ENCODE measurements at regions not wholly inside any gene's neighbourhood (a gene's known extent, or its start where the extent isn't known, plus 50 kb on each side); places are given as distances from the start of the nearest gene placed in this dataset.
"Not testable (repeated sequence)": the region's sequence is repeated elsewhere in the genome, so short reads cannot be mapped to it uniquely, and the experiment has no call there.

DNA sequence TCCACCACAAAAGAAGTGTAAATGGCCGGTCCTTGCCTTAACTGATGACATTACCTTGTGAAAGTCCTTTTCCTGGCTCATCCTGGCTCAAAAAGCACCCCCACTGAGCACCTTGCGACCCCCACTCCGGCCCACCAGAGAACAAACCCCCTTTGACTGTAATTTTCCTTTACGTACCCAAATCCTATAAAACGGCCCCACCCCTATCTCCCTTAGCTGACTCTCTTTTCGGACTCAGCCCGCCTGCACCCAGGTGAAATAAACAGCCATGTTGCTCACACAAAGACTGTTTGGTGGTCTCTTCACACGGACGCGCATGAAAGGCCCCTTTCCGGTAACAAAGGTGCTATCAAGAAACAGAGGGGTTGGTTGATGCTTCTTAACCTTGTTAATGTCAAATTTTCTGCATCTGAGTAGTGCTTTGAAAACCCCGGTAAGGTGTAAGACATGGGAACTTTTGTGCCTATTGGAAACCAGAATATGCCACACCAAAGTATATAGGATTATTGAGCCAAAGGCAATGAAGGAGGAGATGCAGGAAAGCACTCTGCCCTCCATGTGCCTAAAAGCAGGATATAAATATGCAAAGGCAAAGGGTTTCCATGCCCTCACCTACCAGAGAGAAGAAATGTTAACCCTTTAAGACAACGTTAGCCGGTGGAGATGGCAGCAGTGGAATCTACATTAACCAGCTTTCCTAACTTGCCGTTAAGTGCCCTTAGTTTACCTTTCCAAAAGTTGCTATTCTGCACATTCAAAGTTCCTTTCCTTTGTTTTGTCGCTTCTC is 105.4 kb upstream of the LDB2 start:
- H3K36me3 ChIP-seq (ENCODE audit: control insufficient read depth in 4 of 4, insufficient read depth in 4 of 4, low read length in 3 of 4); DNase-seq; H3K27ac ChIP-seq (ENCODE audit: insufficient read depth in 1 of 2, low read depth in 1 of 2, low read length in 2 of 2, poor library complexity in 1 of 2, severe bottlenecking in 2 of 2); CTCF ChIA-PET; H3K4me1 ChIP-seq (ENCODE audit: control extremely low read depth in 1 of 4, control insufficient read depth in 4 of 4, insufficient read depth in 4 of 4, low read length in 3 of 4); POLR2A ChIA-PET; H3K4me3 ChIP-seq (ENCODE audit: control insufficient read depth in 1 of 7, extremely low read depth in 1 of 7, insufficient read depth in 4 of 7, low read depth in 2 of 7, low read length in 6 of 7); H3K9me3 ChIP-seq (ENCODE audit: control extremely low read depth in 1 of 5, control insufficient read depth in 4 of 5, insufficient read depth in 2 of 5, low read depth in 1 of 5, low read length in 4 of 5); H3K27me3 ChIP-seq (replicated peaks in 2 of 5; ENCODE audit: control insufficient read depth in 4 of 5, insufficient read depth in 5 of 5, low read length in 4 of 5): not testable (repeated sequence)
- 85% methylated on average over 11 of the region's 16 CpGs for WGBS (ENCODE audit: insufficient coverage)

DNA sequence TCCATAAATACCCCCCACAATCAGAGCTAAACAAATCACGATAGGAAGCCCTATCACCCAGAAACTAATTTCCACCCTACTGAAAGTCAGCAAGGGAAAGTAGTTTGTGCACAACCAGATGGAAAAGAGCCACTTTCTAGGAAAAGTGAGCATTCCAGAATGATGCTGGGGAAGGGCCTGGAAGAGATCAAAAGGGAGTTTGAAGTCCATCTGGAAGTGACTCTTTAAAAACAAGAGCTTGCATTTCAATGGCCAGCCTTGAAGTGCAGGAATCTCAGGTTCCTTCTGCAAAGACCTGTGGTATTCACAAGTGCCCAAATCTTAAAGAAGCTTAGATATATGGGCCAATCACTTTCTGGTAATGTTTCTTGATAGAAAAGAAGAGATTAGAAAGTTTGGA is 97.0 kb upstream of the LDB2 start:
- POLR2A ChIA-PET, result no interaction called here
- CTCF ChIA-PET, result no interaction called here
- WGBS (ENCODE audit: insufficient coverage), result no CpG with 5 or more reads among the region's 1 CpG

GRCh38 chr4:16993956-16994840 is 95.8 kb upstream of the LDB2 start:
- ChIA-PET CTCF (no interaction called here), POLR2A (no interaction called here)
- H3K4me3 ChIP-seq (ENCODE audit: control insufficient read depth in 1 of 7, extremely low read depth in 1 of 7, insufficient read depth in 4 of 7, low read depth in 2 of 7, low read length in 6 of 7), result no peak overlapping the region
- no peaks in the 10 kb centered on the region for H3K27me3 ChIP-seq (replicated peaks in 2 of 5; ENCODE audit: control insufficient read depth in 4 of 5, insufficient read depth in 5 of 5, low read length in 4 of 5)
- no peaks in the 10 kb centered on the region for H3K9me3 ChIP-seq (ENCODE audit: control extremely low read depth in 1 of 5, control insufficient read depth in 4 of 5, insufficient read depth in 2 of 5, low read depth in 1 of 5, low read length in 4 of 5)
- H3K27ac ChIP-seq (ENCODE audit: insufficient read depth in 1 of 2, low read depth in 1 of 2, low read length in 2 of 2, poor library complexity in 1 of 2, severe bottlenecking in 2 of 2), result no peak overlapping the region
- no peaks in the 10 kb centered on the region for H3K4me1 ChIP-seq (ENCODE audit: control extremely low read depth in 1 of 4, control insufficient read depth in 4 of 4, insufficient read depth in 4 of 4, low read length in 3 of 4)
- H3K36me3 ChIP-seq (ENCODE audit: control insufficient read depth in 4 of 4, insufficient read depth in 4 of 4, low read length in 3 of 4), result no peaks in the 10 kb centered on the region
- 91% methylated on average over 5 of the region's 5 CpGs for WGBS (ENCODE audit: insufficient coverage)
- no peak for DNase-seq

More for the DNA sequence above, 97.0 kb upstream of the LDB2 start:
- H3K36me3 ChIP-seq (ENCODE audit: control insufficient read depth in 4 of 4, insufficient read depth in 4 of 4, low read length in 3 of 4), result no peaks in the 10 kb centered on the region
- no peak overlapping the region for H3K27ac ChIP-seq (ENCODE audit: insufficient read depth in 1 of 2, low read depth in 1 of 2, low read length in 2 of 2, poor library complexity in 1 of 2, severe bottlenecking in 2 of 2)
- DNase-seq, result no peak
- H3K27me3 ChIP-seq (replicated peaks in 2 of 5; ENCODE audit: control insufficient read depth in 4 of 5, insufficient read depth in 5 of 5, low read length in 4 of 5), result no peaks in the 10 kb centered on the region
- no peaks in the 10 kb centered on the region for H3K4me1 ChIP-seq (ENCODE audit: control extremely low read depth in 1 of 4, control insufficient read depth in 4 of 4, insufficient read depth in 4 of 4, low read length in 3 of 4)
- no peak overlapping the region for H3K4me3 ChIP-seq (ENCODE audit: control insufficient read depth in 1 of 7, extremely low read depth in 1 of 7, insufficient read depth in 4 of 7, low read depth in 2 of 7, low read length in 6 of 7)
- H3K9me3 ChIP-seq (ENCODE audit: control extremely low read depth in 1 of 5, control insufficient read depth in 4 of 5, insufficient read depth in 2 of 5, low read depth in 1 of 5, low read length in 4 of 5), result no peaks in the 10 kb centered on the region

- DNase-seq, result no peak
- no peak overlapping the region for H3K27ac ChIP-seq (ENCODE audit: insufficient read depth in 1 of 2, low read depth in 1 of 2, low read length in 2 of 2, poor library complexity in 1 of 2, severe bottlenecking in 2 of 2)
- no peaks in the 10 kb centered on the region for H3K4me1 ChIP-seq (ENCODE audit: control extremely low read depth in 1 of 4, control insufficient read depth in 4 of 4, insufficient read depth in 4 of 4, low read length in 3 of 4)
- H3K36me3 ChIP-seq (ENCODE audit: control insufficient read depth in 4 of 4, insufficient read depth in 4 of 4, low read length in 3 of 4), result no peaks in the 10 kb centered on the region
- 76% methylated on average over 3 of the region's 5 CpGs for WGBS (ENCODE audit: insufficient coverage)
- CTCF ChIA-PET, result no interaction called here
- POLR2A ChIA-PET, result no interaction called here
- H3K4me3 ChIP-seq (ENCODE audit: control insufficient read depth in 1 of 7, extremely low read depth in 1 of 7, insufficient read depth in 4 of 7, low read depth in 2 of 7, low read length in 6 of 7), result no peak overlapping the region
- H3K9me3 ChIP-seq (ENCODE audit: control extremely low read depth in 1 of 5, control insufficient read depth in 4 of 5, insufficient read depth in 2 of 5, low read depth in 1 of 5, low read length in 4 of 5), result no peaks in the 10 kb centered on the region
- H3K27me3 ChIP-seq (replicated peaks in 2 of 5; ENCODE audit: control insufficient read depth in 4 of 5, insufficient read depth in 5 of 5, low read length in 4 of 5), result no peaks in the 10 kb centered on the region
Measured at GRCh38 chr4:16992566-16993225, 94.3 kb upstream of the LDB2 start.

- 93% methylated on average over 5 of the region's 5 CpGs for WGBS (ENCODE audit: insufficient coverage)
Measured at GRCh38 chr4:16991450-16991849, 93.0 kb upstream of the LDB2 start.

DNA sequence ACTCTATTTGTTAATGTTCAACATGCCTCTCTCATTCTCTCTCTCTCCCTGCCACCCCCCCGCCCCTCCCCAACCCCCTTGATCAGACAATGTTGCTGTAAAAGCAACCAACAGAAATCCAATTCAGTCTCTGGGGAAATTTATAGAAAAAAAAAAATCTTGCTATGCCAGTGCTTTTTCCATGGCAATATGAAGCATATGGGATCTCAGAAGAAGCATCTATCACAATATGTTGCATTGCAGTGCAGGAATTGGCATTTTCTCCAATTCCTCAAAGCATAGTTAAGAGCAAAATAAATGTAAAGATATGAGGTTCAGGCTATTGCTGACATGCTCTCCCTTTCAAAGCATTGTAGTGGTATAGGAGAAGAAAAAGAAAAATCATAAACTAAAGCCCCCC is 90.9 kb upstream of the LDB2 start:
- no peak for DNase-seq
- no peaks in the 10 kb centered on the region for H3K36me3 ChIP-seq (ENCODE audit: control insufficient read depth in 4 of 4, insufficient read depth in 4 of 4, low read length in 3 of 4)
- CTCF ChIA-PET, result no interaction called here
- H3K4me1 ChIP-seq (ENCODE audit: control extremely low read depth in 1 of 4, control insufficient read depth in 4 of 4, insufficient read depth in 4 of 4, low read length in 3 of 4), result no peaks in the 10 kb centered on the region
- WGBS (ENCODE audit: insufficient coverage), result no CpG with 5 or more reads among the region's 1 CpG
- POLR2A ChIA-PET, result no interaction called here
- H3K9me3 ChIP-seq (ENCODE audit: control extremely low read depth in 1 of 5, control insufficient read depth in 4 of 5, insufficient read depth in 2 of 5, low read depth in 1 of 5, low read length in 4 of 5), result no peaks in the 10 kb centered on the region
- H3K27ac ChIP-seq (ENCODE audit: insufficient read depth in 1 of 2, low read depth in 1 of 2, low read length in 2 of 2, poor library complexity in 1 of 2, severe bottlenecking in 2 of 2), result no peak overlapping the region
- H3K4me3 ChIP-seq (ENCODE audit: control insufficient read depth in 1 of 7, extremely low read depth in 1 of 7, insufficient read depth in 4 of 7, low read depth in 2 of 7, low read length in 6 of 7), result no peak overlapping the region
- no peaks in the 10 kb centered on the region for H3K27me3 ChIP-seq (replicated peaks in 2 of 5; ENCODE audit: control insufficient read depth in 4 of 5, insufficient read depth in 5 of 5, low read length in 4 of 5)

More at GRCh38 chr4:16991450-16991849, 93.0 kb upstream of the LDB2 start:
- H3K4me3 ChIP-seq (ENCODE audit: control insufficient read depth in 1 of 7, extremely low read depth in 1 of 7, insufficient read depth in 4 of 7, low read depth in 2 of 7, low read length in 6 of 7), result no peak overlapping the region
- no peak overlapping the region for H3K27ac ChIP-seq (ENCODE audit: insufficient read depth in 1 of 2, low read depth in 1 of 2, low read length in 2 of 2, poor library complexity in 1 of 2, severe bottlenecking in 2 of 2)
- no peak for DNase-seq
- H3K36me3 ChIP-seq (ENCODE audit: control insufficient read depth in 4 of 4, insufficient read depth in 4 of 4, low read length in 3 of 4), result no peaks in the 10 kb centered on the region
- CTCF ChIA-PET, result no interaction called here
- H3K4me1 ChIP-seq (ENCODE audit: control extremely low read depth in 1 of 4, control insufficient read depth in 4 of 4, insufficient read depth in 4 of 4, low read length in 3 of 4), result no peaks in the 10 kb centered on the region
- H3K9me3 ChIP-seq (ENCODE audit: control extremely low read depth in 1 of 5, control insufficient read depth in 4 of 5, insufficient read depth in 2 of 5, low read depth in 1 of 5, low read length in 4 of 5), result no peaks in the 10 kb centered on the region
- no peaks in the 10 kb centered on the region for H3K27me3 ChIP-seq (replicated peaks in 2 of 5; ENCODE audit: control insufficient read depth in 4 of 5, insufficient read depth in 5 of 5, low read length in 4 of 5)
- POLR2A ChIA-PET, result no interaction called here

- no peak for DNase-seq
- Histone ChIP-seq H3K27me3 (replicated peaks in 2 of 5; ENCODE audit: control insufficient read depth in 4 of 5, insufficient read depth in 5 of 5, low read length in 4 of 5) (no peaks in the 10 kb centered on the region), H3K9me3 (ENCODE audit: control extremely low read depth in 1 of 5, control insufficient read depth in 4 of 5, insufficient read depth in 2 of 5, low read depth in 1 of 5, low read length in 4 of 5) (no peaks in the 10 kb centered on the region), H3K27ac (ENCODE audit: insufficient read depth in 1 of 2, low read depth in 1 of 2, low read length in 2 of 2, poor library complexity in 1 of 2, severe bottlenecking in 2 of 2) (no peak overlapping the region), H3K4me3 (ENCODE audit: control insufficient read depth in 1 of 7, extremely low read depth in 1 of 7, insufficient read depth in 4 of 7, low read depth in 2 of 7, low read length in 6 of 7) (no peak overlapping the region), H3K4me1 (ENCODE audit: control extremely low read depth in 1 of 4, control insufficient read depth in 4 of 4, insufficient read depth in 4 of 4, low read length in 3 of 4) (no peaks in the 10 kb centered on the region), H3K36me3 (ENCODE audit: control insufficient read depth in 4 of 4, insufficient read depth in 4 of 4, low read length in 3 of 4) (no peaks in the 10 kb centered on the region)
- POLR2A ChIA-PET, result no interaction called here
- no CpG with 5 or more reads among the region's 2 CpGs for WGBS (ENCODE audit: insufficient coverage)
- CTCF ChIA-PET, result no interaction called here
Measured at GRCh38 chr4:16988814-16989213, 90.4 kb upstream of the LDB2 start.
